Right lobe of liver (tissue), 6 donors: ENCODE measurements at regions not wholly inside any gene's neighbourhood (a gene's known extent, or its start where the extent isn't known, plus 50 kb on each side); places are given as distances from the start of the nearest gene placed in this dataset.

Experiments used
- ATAC-seq, 4 donors: fragments of 200-7000 bp; cut with Tn5 transposase; one replicate each; pipeline ENCODE4 v1.9.1; 2020; ENCODE audit warnings: mild to moderate bottlenecking in 4 of 4, moderate library complexity in 4 of 4
- DNase-seq, 3 donors: peaks; one replicate each; pipeline ENCODE4 v3.0.0-alpha.2; 2020
- H3K27ac ChIP-seq, 3 donors: fragments of 200-600 bp; one replicate each; pipeline ENCODE4 v1.8.0; 2022
- H3K27me3 ChIP-seq, 2 donors: fragments of 200-600 bp; one replicate each; pipeline ENCODE4 v1.8.0; 2022
- H3K36me3 ChIP-seq, 4 donors: fragments of 200-600 bp; sonication (generic) in 1 of 4; one replicate each; pipeline versions ENCODE4 v1.5.1 to v1.8.0; 2017 to 2022; ENCODE audit warnings: control low read depth in 1 of 4
- H3K4me1 ChIP-seq, 4 donors: fragments of 200-600 bp; sonication (generic) in 1 of 4; one replicate each; pipeline versions ENCODE4 v1.5.1 to v1.8.0; 2017 to 2022; ENCODE audit warnings: control low read depth in 1 of 4
- H3K4me3 ChIP-seq, 3 donors: fragments of 200-600 bp; one replicate each; pipeline ENCODE4 v1.8.0; 2022
- H3K9me3 ChIP-seq, 4 donors: fragments of 200-600 bp; sonication (generic) in 1 of 4; one replicate each; pipeline versions ENCODE4 v1.5.1 to v1.8.0; 2017 to 2022; ENCODE audit warnings: control low read depth in 1 of 4
- CTCF ChIP-seq, 4 donors: fragments of 200-600 bp in 3 of 4; fragments of 450-650 bp in 1 of 4; IDR thresholded peaks; one replicate each; pipeline versions ENCODE4 v1.5.1 to v1.8.0; 2016 to 2022; ENCODE audit warnings: antibody characterized with exemption in 4 of 4, mild to moderate bottlenecking in 2 of 4
- POLR2A ChIP-seq: fragments of 450-650 bp; IDR thresholded peaks from one replicate; pipeline ENCODE4 v1.6.1; 2017; ENCODE audit warnings: antibody characterized with exemption, mild to moderate bottlenecking
- WGBS: methylation state at CpG from one replicate; pipeline ENCODE4 v1.1.6; 2018; ENCODE audit warnings: low coverage, low lambda C conversion rate; ENCODE audit not compliant: insufficient coverage; ENCODE audit errors: missing lambda C conversion rate; 5-methylcytosine and 5-hydroxymethylcytosine counted together
- intact Hi-C, 2 donors: fragments of 100-400 bp; cut with DNase I; formaldehyde crosslinking; loops; one replicate each; pipeline versions ENCODE4 v1.11.2 to v1.14.1; 2022
- donor health status: DM: no; HTN: yes; CAD: no.
- donor health status: DM: no; HTN: no; CAD: no.
- donor health status: DM: no; HTN: no; CAD: no.
- donor health status: DM: no; HTN: yes; CAD: no.
- donor health status: DM: no; HTN: yes; CAD: no.

- Histone ChIP-seq H3K9me3 (no peaks in the 10 kb centered on the region), H3K4me3 (no peak overlapping the region), H3K27ac (no peak overlapping the region), H3K4me1 (no peaks in the 10 kb centered on the region), H3K27me3 (no peaks in the 10 kb centered on the region), H3K36me3 (no peaks in the 10 kb centered on the region)
- TF ChIP-seq CTCF (IDR thresholded peaks at IDR 0.05) (no peak), POLR2A (no peak)
- intact Hi-C loops = no loop called here
- 67% methylated on average over 5 of the region's 5 CpGs for WGBS
- no peak for ATAC-seq
- DNase-seq = no peak
These were observed 541.4 kb upstream of the ZNF462 start for GRCh38 chr9:106321394-106322180.

- no peak for TF ChIP-seq CTCF (IDR thresholded peaks at IDR 0.05)
- no peak for TF ChIP-seq POLR2A
- Histone ChIP-seq H3K9me3 (no peaks in the 10 kb centered on the region), H3K4me3 (no peak overlapping the region), H3K4me1 (no peaks in the 10 kb centered on the region), H3K36me3 (no peaks in the 10 kb centered on the region), H3K27me3 (no peaks in the 10 kb centered on the region), H3K27ac (no peak overlapping the region)
- intact Hi-C loops = no loop called here
- WGBS = 54% methylated on average over 3 of the region's 4 CpGs
- no peak for ATAC-seq
- DNase-seq = no peak
These were observed 540.2 kb upstream of the ZNF462 start for GRCh38 chr9:106322706-106323245.

GRCh38 chr9:106324053-106324585 lies 538.8 kb upstream of the ZNF462 start:
- no peaks in the 10 kb centered on the region for H3K36me3 ChIP-seq
- ATAC-seq (no peak), DNase-seq (no peak)
- intact Hi-C loops = no loop called here
- H3K4me3 ChIP-seq = no peak overlapping the region
- H3K27me3 ChIP-seq = no peaks in the 10 kb centered on the region
- TF ChIP-seq POLR2A (no peak), CTCF (IDR thresholded peaks at IDR 0.05) (no peak)
- WGBS = 68% methylated on average over 8 of the region's 10 CpGs
- no peaks in the 10 kb centered on the region for H3K4me1 ChIP-seq
- no peaks in the 10 kb centered on the region for H3K9me3 ChIP-seq
- no peak overlapping the region for H3K27ac ChIP-seq

- Histone ChIP-seq H3K27me3 (no peaks in the 10 kb centered on the region), H3K36me3 (no peaks in the 10 kb centered on the region), H3K4me3 (no peak overlapping the region), H3K9me3 (no peaks in the 10 kb centered on the region), H3K27ac (no peak overlapping the region), H3K4me1 (no peaks in the 10 kb centered on the region)
- intact Hi-C loops = no loop called here
- no peak for DNase-seq
- TF ChIP-seq CTCF (IDR thresholded peaks at IDR 0.05) = no peak
- TF ChIP-seq POLR2A = no peak
- no peak for ATAC-seq
- 31% methylated on average over 6 of the region's 7 CpGs for WGBS
These were observed 538.2 kb upstream of the ZNF462 start for GRCh38 chr9:106324591-106325280.
